ENCODE measurements at regions not wholly inside any gene's neighbourhood (a gene's known extent, or its start where the extent isn't known, plus 50 kb on each side); places are given as distances from the start of the nearest gene placed in this dataset.

DNA sequence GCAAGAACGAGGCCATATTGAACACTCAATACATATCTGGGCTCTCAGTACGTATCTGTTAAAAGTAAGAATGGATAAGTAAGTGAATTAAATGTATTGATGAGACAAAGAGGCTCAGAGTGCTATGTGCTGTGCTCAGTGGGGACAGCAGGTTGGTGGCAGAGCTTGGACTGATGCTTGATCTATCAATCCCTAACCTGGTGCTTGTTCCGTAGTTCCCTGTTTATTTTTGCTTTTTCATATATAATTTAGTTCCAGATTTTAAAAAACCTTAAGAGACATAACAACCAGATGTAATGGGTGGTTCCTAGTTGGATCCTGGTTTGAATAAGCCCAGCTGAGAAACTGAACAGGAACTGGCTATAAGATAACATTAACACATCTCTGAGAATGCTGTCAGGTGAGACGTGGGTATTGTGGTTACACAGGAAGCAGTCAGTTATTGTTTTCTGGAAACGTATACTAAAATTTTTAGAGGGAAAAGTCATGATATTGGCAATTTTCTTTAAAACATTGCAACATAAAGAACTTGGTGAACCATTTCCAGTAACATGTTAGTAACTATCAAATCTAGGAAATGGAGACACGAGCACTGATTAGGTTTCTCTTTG lies 120.5 kb downstream of the FOXB1 start:
- TF ChIP-seq POLR2A (IDR thresholded peaks at IDR 0.05; ENCODE audit: low read length) (no peak), GATA1 (IDR thresholded peaks at IDR 0.05; ENCODE audit: low read depth, low read length) (no peak)

Measured in erythroblast (primary cell).